ENCODE measurements at regions not wholly inside any gene's neighbourhood (a gene's known extent, or its start where the extent isn't known, plus 50 kb on each side); places are given as distances from the start of the nearest gene placed in this dataset.

DNA sequence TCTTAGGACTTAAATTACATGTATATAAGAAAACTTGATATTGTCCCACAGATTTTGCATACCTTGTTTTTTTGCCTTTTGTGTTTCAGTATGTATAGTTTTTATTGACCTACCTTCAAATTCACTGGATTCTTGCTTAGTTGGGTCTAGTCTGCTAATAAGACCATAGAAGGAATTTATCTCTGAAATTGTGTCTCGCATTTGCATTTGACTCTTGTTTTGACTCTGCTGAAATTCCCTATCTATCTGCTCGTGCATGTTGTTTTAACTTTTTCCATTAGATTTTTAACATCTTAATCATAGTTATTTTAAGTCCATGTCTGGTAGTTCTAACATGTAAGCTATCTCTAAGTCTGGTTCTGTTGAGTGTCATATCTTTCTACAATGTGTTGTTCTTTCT lies 163.9 kb downstream of the SCP2D1 start:
- Histone ChIP-seq H3K4me1 (no peaks in the 10 kb centered on the region), H3K36me3 (no peaks in the 10 kb centered on the region), H3K9me3 (no peaks in the 10 kb centered on the region), H3K27ac (no peak overlapping the region), H3K27me3 (ENCODE audit: low read depth) (no peaks in the 10 kb centered on the region), H3K4me3 (no peak overlapping the region)
- intact Hi-C loops (cut with DNase I) = no loop called here
- DNase-seq (no peak), ATAC-seq (no peak)
- TF ChIP-seq, protein P1, sequence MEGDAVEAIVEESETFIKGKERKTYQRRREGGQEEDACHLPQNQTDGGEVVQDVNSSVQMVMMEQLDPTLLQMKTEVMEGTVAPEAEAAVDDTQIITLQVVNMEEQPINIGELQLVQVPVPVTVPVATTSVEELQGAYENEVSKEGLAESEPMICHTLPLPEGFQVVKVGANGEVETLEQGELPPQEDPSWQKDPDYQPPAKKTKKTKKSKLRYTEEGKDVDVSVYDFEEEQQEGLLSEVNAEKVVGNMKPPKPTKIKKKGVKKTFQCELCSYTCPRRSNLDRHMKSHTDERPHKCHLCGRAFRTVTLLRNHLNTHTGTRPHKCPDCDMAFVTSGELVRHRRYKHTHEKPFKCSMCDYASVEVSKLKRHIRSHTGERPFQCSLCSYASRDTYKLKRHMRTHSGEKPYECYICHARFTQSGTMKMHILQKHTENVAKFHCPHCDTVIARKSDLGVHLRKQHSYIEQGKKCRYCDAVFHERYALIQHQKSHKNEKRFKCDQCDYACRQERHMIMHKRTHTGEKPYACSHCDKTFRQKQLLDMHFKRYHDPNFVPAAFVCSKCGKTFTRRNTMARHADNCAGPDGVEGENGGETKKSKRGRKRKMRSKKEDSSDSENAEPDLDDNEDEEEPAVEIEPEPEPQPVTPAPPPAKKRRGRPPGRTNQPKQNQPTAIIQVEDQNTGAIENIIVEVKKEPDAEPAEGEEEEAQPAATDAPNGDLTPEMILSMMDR (IDR thresholded peaks at IDR 0.05) = no peak

DNA sequence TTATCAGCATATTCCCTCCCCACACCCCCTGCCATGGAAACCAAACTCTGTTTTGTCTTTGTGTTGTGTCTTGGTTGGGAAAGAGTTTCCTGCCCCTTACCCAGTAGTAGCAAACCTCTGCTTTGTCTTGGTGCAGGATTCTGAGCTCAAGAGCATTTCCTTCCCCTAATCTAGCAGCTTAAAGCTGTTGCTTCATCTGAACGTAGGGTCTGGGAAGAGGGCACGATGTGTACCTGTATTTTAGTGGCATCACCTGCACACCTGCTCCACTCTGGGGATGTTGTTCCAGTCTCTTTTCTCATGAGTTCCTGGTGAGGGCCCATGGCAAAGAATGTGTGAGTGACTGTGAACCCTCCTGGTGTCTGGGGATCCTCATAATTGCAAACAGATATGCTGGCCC lies 164.7 kb downstream of the SCP2D1 start:
- H3K27me3 ChIP-seq (ENCODE audit: low read depth) = no peaks in the 10 kb centered on the region
- H3K9me3 ChIP-seq = no peaks in the 10 kb centered on the region
- no peaks in the 10 kb centered on the region for H3K4me1 ChIP-seq
- intact Hi-C loops (cut with DNase I) = no loop called here
- ATAC-seq = no peak
- no peak overlapping the region for H3K4me3 ChIP-seq
- TF ChIP-seq, protein P1 (IDR thresholded peaks at IDR 0.05) = no peak
- no peaks in the 10 kb centered on the region for H3K36me3 ChIP-seq
- no peak for DNase-seq
- no peak overlapping the region for H3K27ac ChIP-seq

DNA sequence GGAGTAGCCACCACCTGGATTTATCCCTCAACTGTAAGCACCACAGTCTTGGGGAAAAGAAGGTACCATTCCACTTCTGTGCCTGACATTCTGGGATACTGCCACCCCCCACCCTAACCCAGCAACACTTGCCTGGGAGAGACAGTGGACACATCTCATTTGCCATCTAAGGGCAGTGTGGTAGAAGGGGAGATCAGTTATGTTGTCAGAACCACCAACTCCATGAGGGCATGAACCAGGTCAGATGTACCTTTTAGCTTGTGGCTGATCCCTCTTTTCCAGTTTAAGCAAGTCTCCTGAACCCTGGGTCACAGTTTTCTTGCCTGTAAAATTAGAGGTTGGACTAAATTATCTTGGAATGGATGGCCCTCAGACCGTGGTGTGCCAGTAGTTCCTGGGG lies 165.5 kb downstream of the SCP2D1 start:
- intact Hi-C loops (cut with DNase I) = no loop called here
- TF ChIP-seq, protein P1 (IDR thresholded peaks at IDR 0.05) = no peak
- ATAC-seq = no peak

DNA sequence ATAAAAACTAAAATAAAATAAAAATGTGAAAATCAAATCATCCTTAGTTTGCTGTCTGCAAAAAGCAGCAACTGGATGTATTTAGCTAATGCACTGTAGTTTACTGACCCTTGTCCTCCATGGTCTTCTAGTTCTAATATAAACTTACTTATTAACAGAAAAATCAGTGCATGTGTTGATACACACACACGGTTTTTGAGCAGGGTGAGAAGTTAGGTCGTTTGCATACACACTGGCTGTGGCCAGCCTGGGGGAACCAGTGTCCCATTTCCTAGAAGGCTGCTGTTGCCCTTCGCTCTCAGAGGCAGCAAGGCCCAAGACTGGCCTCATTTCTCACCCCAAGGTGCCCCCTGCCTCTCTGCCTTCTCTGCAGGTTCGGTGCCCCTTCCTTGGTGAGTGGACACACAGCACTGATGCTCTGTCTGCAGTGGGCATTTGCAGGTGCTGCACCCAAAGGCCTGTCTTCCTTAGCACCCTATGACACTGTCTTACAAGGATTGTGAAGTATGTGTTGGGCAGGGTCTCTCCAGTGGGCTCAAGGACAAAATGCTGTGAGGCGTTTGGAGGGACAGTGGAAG lies 168.5 kb downstream of the SCP2D1 start:
- TF ChIP-seq, protein P1 (IDR thresholded peaks at IDR 0.05) = no peak
- Histone ChIP-seq H3K27ac (no peak overlapping the region), H3K4me3 (no peak overlapping the region), H3K9me3 (no peaks in the 10 kb centered on the region), H3K27me3 (ENCODE audit: low read depth) (no peaks in the 10 kb centered on the region), H3K4me1 (no peaks in the 10 kb centered on the region), H3K36me3 (no peaks in the 10 kb centered on the region)
- intact Hi-C loops (cut with DNase I) = no loop called here
- no peak for ATAC-seq
- DNase-seq = no peak

More for the DNA sequence above, 165.5 kb downstream of the SCP2D1 start:
- H3K4me1 ChIP-seq = no peaks in the 10 kb centered on the region
- H3K9me3 ChIP-seq = no peaks in the 10 kb centered on the region
- no peaks in the 10 kb centered on the region for H3K27me3 ChIP-seq (ENCODE audit: low read depth)
- no peak overlapping the region for H3K27ac ChIP-seq
- DNase-seq = no peak
- no peak overlapping the region for H3K4me3 ChIP-seq
- H3K36me3 ChIP-seq = no peaks in the 10 kb centered on the region

DNA sequence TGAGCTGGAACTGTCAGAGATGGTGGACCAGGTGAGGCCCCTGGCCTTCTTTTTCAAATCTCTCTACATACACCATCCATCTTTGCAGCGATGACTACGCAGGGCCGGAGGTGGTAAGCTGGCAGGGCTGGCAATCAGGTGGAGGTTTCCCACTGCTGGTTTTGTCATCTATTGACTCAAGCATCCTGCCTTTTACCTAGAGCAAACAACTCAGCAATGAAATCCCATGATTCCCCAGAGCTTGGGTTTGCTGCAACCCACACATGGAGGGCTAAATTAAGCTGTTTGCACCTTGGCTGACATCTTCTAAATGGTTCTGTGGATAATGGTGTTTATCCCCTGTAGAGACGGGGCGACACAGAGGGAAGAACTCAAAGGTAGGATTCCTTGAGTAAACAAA lies 170.2 kb downstream of the SCP2D1 start:
- H3K27ac ChIP-seq = no peak overlapping the region
- no peak for ATAC-seq
- intact Hi-C loops (cut with DNase I) = no loop called here

More for the DNA sequence above, 170.2 kb downstream of the SCP2D1 start:
- H3K27me3 ChIP-seq (ENCODE audit: low read depth) = no peaks in the 10 kb centered on the region
- H3K4me1 ChIP-seq = no peaks in the 10 kb centered on the region
- no peaks in the 10 kb centered on the region for H3K36me3 ChIP-seq
- TF ChIP-seq, protein P1 (IDR thresholded peaks at IDR 0.05) = no peak
- H3K4me3 ChIP-seq = no peak overlapping the region
- DNase-seq = no peak
- no peaks in the 10 kb centered on the region for H3K9me3 ChIP-seq
